ENCODE measurements at regions not wholly inside any gene's neighbourhood (a gene's known extent, or its start where the extent isn't known, plus 50 kb on each side); places are given as distances from the start of the nearest gene placed in this dataset.

- DNase-seq (ENCODE audit: low read depth), result no peak
Observed at GRCh38 chr4:13940921-13941320, 313.4 kb upstream of the BOD1L1 start.

- DNase-seq (ENCODE audit: low read depth), result no peak
Observed at GRCh38 chr4:13942977-13943376, 315.5 kb upstream of the BOD1L1 start.

- DNase-seq (ENCODE audit: low read depth), result no peak
Observed at GRCh38 chr4:13944095-13944511, 316.6 kb upstream of the BOD1L1 start.

- no peak for DNase-seq (ENCODE audit: low read depth)
Observed at GRCh38 chr4:13947921-13948320, 320.4 kb upstream of the BOD1L1 start.

- no peak for DNase-seq (ENCODE audit: low read depth)
Observed at GRCh38 chr4:13950491-13950890, 323.0 kb upstream of the BOD1L1 start.

GRCh38 chr4:13953083-13953482 lies 325.6 kb upstream of the BOD1L1 start:
- no peak for DNase-seq (ENCODE audit: low read depth)

- no peak for DNase-seq (ENCODE audit: low read depth)
Observed at GRCh38 chr4:13955551-13955950, 328.0 kb upstream of the BOD1L1 start.

- no peak for DNase-seq (ENCODE audit: low read depth)
Observed at GRCh38 chr4:13956947-13957346, 329.4 kb upstream of the BOD1L1 start.

GRCh38 chr4:13957871-13958270 lies 330.3 kb upstream of the BOD1L1 start:
- no peak for DNase-seq (ENCODE audit: low read depth)

- no peak for DNase-seq (ENCODE audit: low read depth)
Observed at GRCh38 chr4:13963601-13964000, 336.1 kb upstream of the BOD1L1 start.

GRCh38 chr4:13966231-13967195 lies 339.0 kb upstream of the BOD1L1 start:
- DNase-seq (ENCODE audit: low read depth), result no peak

GRCh38 chr4:13968723-13969122 lies 341.2 kb upstream of the BOD1L1 start:
- no peak for DNase-seq (ENCODE audit: low read depth)

- no peak for DNase-seq (ENCODE audit: low read depth)
Observed at GRCh38 chr4:13970349-13970748, 342.8 kb upstream of the BOD1L1 start.

GRCh38 chr4:13977746-13978145 lies 350.2 kb upstream of the BOD1L1 start:
- DNase-seq (ENCODE audit: low read depth), result no peak

- no peak for DNase-seq (ENCODE audit: low read depth)
Observed at GRCh38 chr4:13980317-13981310, 353.1 kb upstream of the BOD1L1 start.

- no peak for DNase-seq (ENCODE audit: low read depth)
Observed at GRCh38 chr4:13981499-13981898, 354.0 kb upstream of the BOD1L1 start.

- no peak for DNase-seq (ENCODE audit: low read depth)
Observed at GRCh38 chr4:13982010-13982409, 354.5 kb upstream of the BOD1L1 start.

GRCh38 chr4:13983189-13983790 lies 355.8 kb upstream of the BOD1L1 start:
- DNase-seq (ENCODE audit: low read depth), result no peak

GRCh38 chr4:13984991-13985800 lies 357.7 kb upstream of the BOD1L1 start:
- DNase-seq (ENCODE audit: low read depth), result no peak

- DNase-seq (ENCODE audit: low read depth), result no peak
Observed at GRCh38 chr4:13985837-13986236, 358.3 kb upstream of the BOD1L1 start.

GRCh38 chr4:13986548-13986947 lies 359.0 kb upstream of the BOD1L1 start:
- DNase-seq (ENCODE audit: low read depth), result no peak

Measured in activated T-cell treated with anti-CD3 and anti-CD28 coated beads for 1 hour (primary cell).